Uterus (tissue), 3 donors: ENCODE measurements at regions not wholly inside any gene's neighbourhood (a gene's known extent, or its start where the extent isn't known, plus 50 kb on each side); places are given as distances from the start of the nearest gene placed in this dataset.

Source experiments
- DNase-seq, 2 donors: peaks; one replicate each; pipeline ENCODE4 v3.0.0-alpha.2; 2019 to 2020
- H3K27ac ChIP-seq, 2 donors: fragments of 200-600 bp; sonication (generic); 1 replicate in 1 of 2; 2 replicates in 1 of 2; pipeline ENCODE4 v1.5.1; 2016 to 2018
- H3K27me3 ChIP-seq, 2 donors: fragments of 200-600 bp; sonication (generic); one replicate each; pipeline ENCODE4 v1.5.1; 2018 to 2019; ENCODE audit warnings: control low read depth in 1 of 2
- H3K36me3 ChIP-seq, 2 donors: fragments of 200-600 bp; sonication (generic); one replicate each; pipeline ENCODE4 v1.5.1; 2019; ENCODE audit warnings: control low read depth in 1 of 2
- H3K4me1 ChIP-seq, 2 donors: fragments of 200-600 bp; sonication (generic); one replicate each; pipeline ENCODE4 v1.5.1; 2018 to 2019; ENCODE audit warnings: control low read depth in 1 of 2
- H3K4me3 ChIP-seq, 2 donors: fragments of 200-600 bp; sonication (generic); 1 replicate in 1 of 2; 2 replicates in 1 of 2; pipeline ENCODE4 v1.5.1; 2018 to 2019; ENCODE audit warnings: mild to moderate bottlenecking in 1 of 2
- H3K9me3 ChIP-seq, 2 donors: fragments of 200-600 bp; sonication (generic); one replicate each; pipeline ENCODE4 v1.5.1; 2019; ENCODE audit warnings: control low read depth in 1 of 2
- CTCF ChIP-seq, 4 experiments: fragments of 200-600 bp in 2 of 4; fragments of 450-650 bp in 2 of 4; sonication (generic) in 2 of 4; IDR thresholded peaks; one replicate each; pipeline ENCODE4 v1.5.1; 2016 to 2019; ENCODE audit warnings: antibody characterized with exemption in 4 of 4, mild to moderate bottlenecking in 2 of 4, moderate library complexity in 1 of 4
- POLR2A ChIP-seq, 2 donors: fragments of 450-650 bp; IDR thresholded peaks; one replicate each; pipeline ENCODE4 v1.6.1; 2016; ENCODE audit warnings: antibody characterized with exemption in 2 of 2, mild to moderate bottlenecking in 1 of 2, moderate library complexity in 1 of 2
- intact Hi-C: fragments of 100-400 bp; cut with DNase I; formaldehyde crosslinking; loops from one replicate; pipeline ENCODE4 v1.15.1; 2023; ENCODE audit warnings: low total_unique reads
- donor health status: DM: yes; HTN: yes; CAD: no.

GRCh38 chr22:26816726-26817125 lies 159.3 kb downstream of the MIAT start:
- Histone ChIP-seq H3K4me3 (no peak overlapping the region), H3K4me1 (no peaks in the 10 kb centered on the region), H3K27me3 (no peaks in the 10 kb centered on the region), H3K27ac (no peak overlapping the region), H3K9me3 (no peaks in the 10 kb centered on the region), H3K36me3 (no peaks in the 10 kb centered on the region)
- no peak for DNase-seq
- no peak for TF ChIP-seq CTCF (IDR thresholded peaks at IDR 0.05)
- no peak for TF ChIP-seq POLR2A (IDR thresholded peaks at IDR 0.05)
- intact Hi-C loops, result no loop called here

GRCh38 chr22:26817926-26818325 lies 160.5 kb downstream of the MIAT start:
- Histone ChIP-seq H3K4me3 (no peak overlapping the region), H3K4me1 (no peaks in the 10 kb centered on the region), H3K36me3 (no peaks in the 10 kb centered on the region), H3K27me3 (no peaks in the 10 kb centered on the region), H3K27ac (no peak overlapping the region), H3K9me3 (no peaks in the 10 kb centered on the region)
- no peak for TF ChIP-seq POLR2A (IDR thresholded peaks at IDR 0.05)
- TF ChIP-seq CTCF (IDR thresholded peaks at IDR 0.05), result no peak
- intact Hi-C loops, result no loop called here
- DNase-seq, result no peak

DNA sequence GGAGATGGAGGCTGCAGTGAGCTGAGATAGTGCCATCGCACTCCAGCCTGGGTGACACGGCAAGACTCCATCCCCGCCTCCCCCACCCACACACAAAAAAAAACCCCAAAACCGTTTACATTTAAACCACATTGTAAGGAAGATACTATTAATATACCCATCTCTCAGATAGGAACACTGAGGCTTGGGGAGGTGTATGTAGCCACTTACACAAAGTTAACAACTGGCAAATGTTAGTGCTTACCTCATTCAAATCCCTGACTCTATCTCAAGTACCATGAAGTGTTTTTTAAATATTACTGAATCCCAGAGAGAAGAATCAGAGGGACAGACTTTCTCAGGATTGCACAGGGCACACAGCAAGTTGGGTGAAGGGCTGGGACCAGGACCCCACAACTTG lies 164.5 kb downstream of the MIAT start:
- H3K4me3 ChIP-seq, result no peak overlapping the region
- no peaks in the 10 kb centered on the region for H3K36me3 ChIP-seq
- H3K27ac ChIP-seq, result no peak overlapping the region
- intact Hi-C loops, result no loop called here
- no peaks in the 10 kb centered on the region for H3K4me1 ChIP-seq
- H3K9me3 ChIP-seq, result no peaks in the 10 kb centered on the region
- DNase-seq, result no peak
- TF ChIP-seq POLR2A (IDR thresholded peaks at IDR 0.05) (no peak), CTCF (IDR thresholded peaks at IDR 0.05) (no peak)
- H3K27me3 ChIP-seq, result no peaks in the 10 kb centered on the region

GRCh38 chr22:26822313-26822712 lies 164.9 kb downstream of the MIAT start:
- DNase-seq, result no peak
- H3K4me3 ChIP-seq, result no peak overlapping the region
- H3K9me3 ChIP-seq, result no peaks in the 10 kb centered on the region
- H3K4me1 ChIP-seq, result no peaks in the 10 kb centered on the region
- H3K36me3 ChIP-seq, result no peaks in the 10 kb centered on the region
- TF ChIP-seq POLR2A (IDR thresholded peaks at IDR 0.05) (no peak), CTCF (IDR thresholded peaks at IDR 0.05) (no peak)
- intact Hi-C loops, result no loop called here
- H3K27me3 ChIP-seq, result no peaks in the 10 kb centered on the region
- H3K27ac ChIP-seq, result no peak overlapping the region

GRCh38 chr22:26823966-26824365 lies 166.6 kb downstream of the MIAT start:
- no peak for TF ChIP-seq POLR2A (IDR thresholded peaks at IDR 0.05)
- no peak for TF ChIP-seq CTCF (IDR thresholded peaks at IDR 0.05)
- no peak for DNase-seq

More at GRCh38 chr22:26823966-26824365, 166.6 kb downstream of the MIAT start:
- Histone ChIP-seq H3K4me3 (no peak overlapping the region), H3K27me3 (no peaks in the 10 kb centered on the region), H3K4me1 (no peaks in the 10 kb centered on the region), H3K36me3 (no peaks in the 10 kb centered on the region), H3K9me3 (no peaks in the 10 kb centered on the region), H3K27ac (no peak overlapping the region)
- intact Hi-C loops, result no loop called here
